IPS DF 6.9 (cell line): ENCODE measurements at regions not wholly inside any gene's neighbourhood (a gene's known extent, or its start where the extent isn't known, plus 50 kb on each side); places are given as distances from the start of the nearest gene placed in this dataset.

Experiments used
- DNase-seq: peaks from one replicate; pipeline ENCODE4 v3.0.0-alpha.2; 2013; ENCODE audit warnings: low read depth, low spot score
- H3K27ac ChIP-seq: one replicate; pipeline ENCODE4 v1.5.1; 2013; ENCODE audit warnings: low read length, control low read depth
- H3K27me3 ChIP-seq: 2 replicates; pipeline ENCODE4 v1.6.1; 2013; ENCODE audit warnings: mild to moderate bottlenecking, low read length; ENCODE audit not compliant: control insufficient read depth, insufficient read depth
- H3K36me3 ChIP-seq: 2 replicates; pipeline ENCODE4 v1.6.1; 2013; ENCODE audit warnings: low read length; ENCODE audit not compliant: control insufficient read depth, insufficient read depth
- H3K4me1 ChIP-seq: 2 replicates; pipeline ENCODE4 v1.6.1; 2013; ENCODE audit warnings: low read length; ENCODE audit not compliant: control insufficient read depth, insufficient read depth
- H3K4me3 ChIP-seq: 2 replicates; pipeline ENCODE4 v1.5.1; 2013; ENCODE audit warnings: mild to moderate bottlenecking, low read length
- H3K9me3 ChIP-seq: 2 replicates; pipeline ENCODE4 v1.6.1; 2013; ENCODE audit warnings: low read length, inconsistent platforms; ENCODE audit not compliant: control insufficient read depth, insufficient read depth
- WGBS: extraction: QIAGEN DNeasy Blood & Tissue Kit; methylation state at CpG from one replicate; pipeline ENCODE4 v1.1.7; 2013; ENCODE audit warnings: mixed read lengths, missing lambda C conversion rate; ENCODE audit not compliant: insufficient read length, insufficient coverage; 5-methylcytosine and 5-hydroxymethylcytosine counted together

DNA sequence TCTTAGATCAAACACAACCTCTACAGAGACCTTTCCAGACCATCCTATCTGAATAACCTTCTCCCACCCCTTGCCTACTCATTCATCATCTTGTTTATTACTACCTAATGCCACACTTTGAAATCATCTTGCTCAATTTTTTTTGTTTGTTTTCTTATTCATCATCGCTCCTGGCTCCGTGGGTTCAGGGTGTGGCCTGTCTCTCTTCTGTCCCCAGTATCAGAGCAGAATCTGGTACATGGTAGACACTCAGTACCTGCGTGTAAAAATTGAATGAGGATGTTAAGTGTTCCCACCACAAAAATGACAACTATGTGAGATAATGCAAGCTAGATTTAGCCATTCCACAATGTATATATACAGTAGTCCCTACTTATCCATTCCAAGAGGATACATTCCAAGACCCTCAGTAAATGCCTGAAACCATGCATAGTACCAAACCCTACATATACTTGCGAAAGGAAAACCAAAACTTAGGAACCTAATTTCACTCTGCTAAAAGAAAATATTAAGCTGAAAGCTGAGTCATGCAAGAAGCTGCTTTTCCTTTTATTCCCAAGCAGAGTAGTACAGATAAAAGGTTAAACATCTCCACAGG lies 72.1 kb upstream of the SEC61G start:
- Histone ChIP-seq H3K9me3 (no peaks in the 10 kb centered on the region), H3K4me3 (no peak overlapping the region), H3K27me3 (no peaks in the 10 kb centered on the region), H3K36me3 (no peaks in the 10 kb centered on the region), H3K4me1 (no peaks in the 10 kb centered on the region), H3K27ac (no peak overlapping the region)
- WGBS, result no CpG with 5 or more reads among the region's 4 CpGs
- DNase-seq, result no peak

- Histone ChIP-seq H3K27me3 (no peaks in the 10 kb centered on the region), H3K9me3 (no peaks in the 10 kb centered on the region), H3K27ac (no peak overlapping the region), H3K4me1 (no peaks in the 10 kb centered on the region), H3K36me3 (no peaks in the 10 kb centered on the region), H3K4me3 (no peak overlapping the region)
- DNase-seq, result no peak
- WGBS, result no CpG with 5 or more reads among the region's 7 CpGs
Measured at GRCh38 chr7:54831644-54832095, 72.7 kb upstream of the SEC61G start.

- H3K9me3 ChIP-seq, result no peaks in the 10 kb centered on the region
- H3K4me1 ChIP-seq, result no peaks in the 10 kb centered on the region
- no peak overlapping the region for H3K4me3 ChIP-seq
- no peak for DNase-seq
- no peaks in the 10 kb centered on the region for H3K36me3 ChIP-seq
- WGBS, result no CpG with 5 or more reads among the region's 39 CpGs
- no peak overlapping the region for H3K27ac ChIP-seq
- no peaks in the 10 kb centered on the region for H3K27me3 ChIP-seq
Measured at GRCh38 chr7:54833001-54833467, 74.0 kb upstream of the SEC61G start.

GRCh38 chr7:54837168-54837567 lies 78.2 kb upstream of the SEC61G start:
- Histone ChIP-seq H3K4me3 (no peak overlapping the region), H3K36me3 (no peaks in the 10 kb centered on the region), H3K27ac (no peak overlapping the region), H3K4me1 (no peaks in the 10 kb centered on the region), H3K27me3 (no peaks in the 10 kb centered on the region), H3K9me3 (no peaks in the 10 kb centered on the region)
- no peak for DNase-seq
- whole genome bisulfite sequencing, result no CpG with 5 or more reads among the region's 7 CpGs

DNA sequence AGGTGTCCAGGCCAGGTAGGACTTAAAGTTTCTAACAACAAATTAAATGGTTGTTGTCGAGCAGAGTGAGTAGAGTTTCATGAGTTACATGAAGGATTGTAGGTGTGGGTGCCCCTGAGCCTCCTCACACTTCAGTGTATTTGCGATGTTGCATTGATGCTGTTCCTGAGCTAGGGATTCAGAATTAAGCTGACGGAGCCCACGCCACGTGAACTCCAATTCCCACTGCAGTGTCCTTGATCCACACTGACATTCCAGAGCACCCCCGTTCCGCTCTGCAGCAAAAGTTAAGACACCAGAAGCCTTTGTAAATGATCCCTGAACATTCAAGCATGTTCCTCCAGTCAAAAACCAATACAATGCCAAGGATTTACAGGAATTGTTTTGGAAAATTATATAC lies 78.8 kb upstream of the SEC61G start:
- Histone ChIP-seq H3K36me3 (no peaks in the 10 kb centered on the region), H3K4me3 (no peak overlapping the region), H3K27me3 (no peaks in the 10 kb centered on the region), H3K9me3 (no peaks in the 10 kb centered on the region), H3K27ac (no peak overlapping the region), H3K4me1 (no peaks in the 10 kb centered on the region)
- no peak for DNase-seq
- WGBS, result no CpG with 5 or more reads among the region's 7 CpGs

DNA sequence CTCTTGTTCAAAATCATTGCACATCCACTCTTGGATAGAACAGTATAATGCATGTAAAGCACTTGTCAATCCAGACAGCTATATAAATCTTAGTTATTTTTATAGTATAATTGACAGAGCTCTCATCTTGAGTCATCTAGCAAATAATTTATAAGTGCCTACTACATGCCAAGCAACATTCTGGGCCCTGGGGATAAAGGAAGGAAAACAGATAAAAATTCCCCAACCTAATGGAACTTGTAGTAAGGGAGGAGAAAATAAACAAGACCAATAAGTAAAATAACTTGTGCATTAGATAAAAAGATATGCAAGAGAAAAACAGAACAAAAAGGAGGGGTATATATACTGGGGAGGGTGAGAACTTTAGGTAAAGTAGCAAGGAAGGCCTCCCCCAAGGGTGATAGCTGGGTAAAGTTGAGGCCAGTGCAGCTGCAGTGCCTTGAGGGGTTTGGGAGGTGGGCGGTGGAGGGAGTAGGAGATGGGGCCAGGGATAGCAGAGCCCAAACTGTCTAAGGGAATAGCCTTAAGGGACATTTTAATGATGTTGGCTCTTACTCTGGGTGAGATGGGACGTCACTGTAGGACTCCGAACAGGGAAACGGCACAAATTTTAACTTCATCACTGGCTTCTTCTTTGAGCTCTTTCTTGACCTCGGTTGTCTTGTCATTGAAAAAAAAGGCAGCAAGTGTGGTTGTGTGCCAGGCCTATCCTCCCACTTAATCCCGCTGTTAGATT lies 79.3 kb upstream of the SEC61G start:
- Histone ChIP-seq H3K9me3 (no peaks in the 10 kb centered on the region), H3K4me3 (no peak overlapping the region), H3K27me3 (no peaks in the 10 kb centered on the region), H3K27ac (no peak overlapping the region), H3K36me3 (no peaks in the 10 kb centered on the region), H3K4me1 (no peaks in the 10 kb centered on the region)
- no CpG with 5 or more reads among the region's 6 CpGs for WGBS
- no peak for DNase-seq

DNA sequence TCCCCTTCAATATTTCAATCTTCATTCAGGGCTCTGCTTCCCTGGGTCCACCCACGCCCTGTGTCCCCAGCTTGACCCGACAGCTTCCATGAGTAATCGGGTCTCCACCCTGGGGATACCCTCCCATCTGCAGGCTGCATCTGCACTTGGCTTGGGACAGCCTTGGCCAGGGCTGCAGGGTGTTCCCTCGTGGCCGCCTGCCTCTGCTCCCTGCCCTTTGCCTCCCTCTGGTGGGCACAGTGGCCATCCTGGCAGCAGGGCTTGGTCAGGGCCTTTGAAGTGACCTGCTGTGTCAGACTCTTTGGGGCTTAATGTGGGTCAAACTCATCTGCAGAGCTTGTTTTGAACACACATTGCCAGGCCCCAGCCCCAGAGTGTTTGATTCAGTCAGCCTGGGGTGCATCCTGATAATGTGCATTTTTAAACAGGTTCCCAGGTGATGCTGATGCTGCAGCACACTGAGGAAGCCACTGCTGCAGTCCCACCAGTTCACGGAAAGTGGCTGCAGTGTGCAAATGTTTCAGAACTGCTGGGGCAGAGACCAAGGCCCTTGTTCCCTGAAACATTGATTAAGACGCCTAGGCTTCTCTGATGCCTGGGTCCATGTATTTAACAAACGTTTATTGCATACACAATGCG lies 80.7 kb upstream of the SEC61G start:
- H3K27me3 ChIP-seq, result no peaks in the 10 kb centered on the region
- no CpG with 5 or more reads among the region's 9 CpGs for WGBS
- H3K36me3 ChIP-seq, result no peaks in the 10 kb centered on the region
- H3K4me1 ChIP-seq, result no peaks in the 10 kb centered on the region
- DNase-seq, result peak; percentile 27
- no peaks in the 10 kb centered on the region for H3K9me3 ChIP-seq
- no peak overlapping the region for H3K4me3 ChIP-seq
- no peak overlapping the region for H3K27ac ChIP-seq

GRCh38 chr7:54841772-54842697 lies 83.0 kb upstream of the SEC61G start:
- Histone ChIP-seq H3K4me1 (no peaks in the 10 kb centered on the region), H3K4me3 (no peak overlapping the region), H3K9me3 (no peaks in the 10 kb centered on the region), H3K27ac (no peak overlapping the region), H3K27me3 (no peaks in the 10 kb centered on the region), H3K36me3 (no peaks in the 10 kb centered on the region)
- DNase-seq, result no peak
- 100% methylated on average over 1 of the region's 8 CpGs for WGBS

- Histone ChIP-seq H3K4me3 (no peak overlapping the region), H3K36me3 (no peaks in the 10 kb centered on the region), H3K27me3 (no peaks in the 10 kb centered on the region), H3K27ac (no peak overlapping the region), H3K4me1 (no peaks in the 10 kb centered on the region), H3K9me3 (no peaks in the 10 kb centered on the region)
- no peak for DNase-seq
- WGBS, result no CpG with 5 or more reads among the region's 3 CpGs
Measured at GRCh38 chr7:54843841-54844355, 84.9 kb upstream of the SEC61G start.

DNA sequence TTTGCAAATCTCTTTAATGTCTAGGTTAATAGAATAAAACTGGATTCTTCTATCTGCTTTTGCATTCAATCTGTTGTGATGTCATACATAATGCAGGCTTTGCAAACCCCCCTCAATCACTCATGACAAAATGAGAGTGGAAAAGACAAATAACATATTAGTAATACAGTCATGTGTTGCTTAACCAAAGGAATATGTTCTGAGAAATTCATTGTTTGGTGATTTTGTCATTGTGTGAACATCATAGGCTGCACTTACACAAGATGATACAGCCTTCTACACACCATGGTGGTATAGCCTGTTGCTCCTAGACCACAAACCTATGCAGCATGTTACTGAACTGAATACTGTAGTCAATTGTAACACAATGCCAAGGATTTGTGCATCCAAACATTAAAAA lies 87.3 kb upstream of the SEC61G start:
- H3K36me3 ChIP-seq, result no peaks in the 10 kb centered on the region
- no peak overlapping the region for H3K27ac ChIP-seq
- H3K27me3 ChIP-seq, result no peaks in the 10 kb centered on the region
- H3K4me3 ChIP-seq, result no peak overlapping the region
- no peak for DNase-seq
- no peaks in the 10 kb centered on the region for H3K9me3 ChIP-seq
- H3K4me1 ChIP-seq, result no peaks in the 10 kb centered on the region
